RKO (cell line): ENCODE measurements at regions not wholly inside any gene's neighbourhood (a gene's known extent, or its start where the extent isn't known, plus 50 kb on each side); places are given as distances from the start of the nearest gene placed in this dataset.
"Not testable (repeated sequence)": the region's sequence is repeated elsewhere in the genome, so short reads cannot be mapped to it uniquely, and the experiment has no call there.

Source experiments
- DNase-seq: peaks from one replicate; pipeline ENCODE4 v3.0.0-alpha.2; 2016; ENCODE audit warnings: low spot score

GRCh38 chr17:78305801-78306200 is 54.1 kb downstream of the SOCS3 start:
- no peak for DNase-seq

- no peak for DNase-seq
Measured at GRCh38 chr17:78304549-78305037, 55.3 kb downstream of the SOCS3 start.

- DNase-seq, result no peak
Measured at GRCh38 chr17:78302478-78302877, 57.4 kb downstream of the SOCS3 start.

- DNase-seq, result no peak
Measured at GRCh38 chr17:78301821-78302213, 58.1 kb downstream of the SOCS3 start.

- DNase-seq, result no peak
Measured at GRCh38 chr17:78300962-78301820, 58.7 kb downstream of the SOCS3 start.

GRCh38 chr17:78299049-78299448 is 60.8 kb downstream of the SOCS3 start:
- no peak for DNase-seq

- DNase-seq, result peak; percentile 39
Measured at GRCh38 chr17:78294776-78295175, 63.3 kb downstream of the TMEM235 start.

- no peak for DNase-seq
Measured at GRCh38 chr17:78294356-78294755, 62.9 kb downstream of the TMEM235 start.

- DNase-seq, result not testable (repeated sequence)
Measured at GRCh38 chr17:78293151-78293550, 61.7 kb downstream of the TMEM235 start.

GRCh38 chr17:78291944-78292910 is 60.8 kb downstream of the TMEM235 start:
- DNase-seq, result no peak

GRCh38 chr17:78290721-78291120 is 59.3 kb downstream of the TMEM235 start:
- no peak for DNase-seq
